ENCODE measurements at regions not wholly inside any gene's neighbourhood (a gene's known extent, or its start where the extent isn't known, plus 50 kb on each side); places are given as distances from the start of the nearest gene placed in this dataset.

DNA sequence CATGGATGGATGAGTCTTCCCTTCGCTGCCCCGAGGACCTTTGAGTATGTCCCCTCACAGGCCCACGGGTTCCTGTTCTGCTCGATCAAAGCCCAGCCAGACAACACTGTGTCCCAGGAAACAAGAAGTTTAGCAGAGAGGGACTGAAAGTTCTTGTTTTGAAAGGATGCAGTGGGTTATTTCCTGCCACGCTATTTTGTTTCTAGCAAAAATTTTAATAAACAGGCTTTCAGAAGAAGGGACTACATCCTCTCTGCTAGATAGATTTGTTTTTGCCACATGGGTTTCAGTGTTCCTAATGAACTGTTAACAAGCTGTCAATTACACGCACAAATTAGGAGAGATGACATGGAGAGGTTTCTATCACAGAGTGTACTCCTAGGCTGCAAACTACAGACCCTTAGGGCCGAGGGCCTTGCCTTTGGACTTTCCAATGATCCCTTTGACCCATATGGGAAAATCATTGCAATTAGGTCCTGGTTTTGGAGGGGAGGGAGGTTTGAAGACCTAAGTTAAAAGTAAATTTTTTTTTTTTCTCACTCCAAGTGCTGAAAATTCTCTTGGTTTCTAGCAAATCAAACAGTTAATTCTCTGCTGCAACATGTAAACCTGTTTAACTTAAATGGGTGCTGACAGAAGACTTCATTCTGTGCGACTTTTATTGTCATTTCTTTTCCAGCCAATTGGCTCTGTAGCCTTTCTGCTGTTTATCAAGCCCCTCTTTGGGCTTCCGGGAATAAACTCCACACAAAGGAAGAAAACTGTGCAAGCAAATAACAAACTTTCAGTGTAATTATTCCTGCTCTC, 81.4 kb downstream of the RCN1 start:
- no peak for TF ChIP-seq CTCF (conservative IDR thresholded peaks at IDR 0.05; ENCODE audit: control insufficient read depth, insufficient read depth, low read depth, low read length)
- no peak for DNase-seq (ENCODE audit: low read depth)
- H3K4me3 ChIP-seq (ENCODE audit: control insufficient read depth, low read depth, low read length) = no peak overlapping the region

DNA sequence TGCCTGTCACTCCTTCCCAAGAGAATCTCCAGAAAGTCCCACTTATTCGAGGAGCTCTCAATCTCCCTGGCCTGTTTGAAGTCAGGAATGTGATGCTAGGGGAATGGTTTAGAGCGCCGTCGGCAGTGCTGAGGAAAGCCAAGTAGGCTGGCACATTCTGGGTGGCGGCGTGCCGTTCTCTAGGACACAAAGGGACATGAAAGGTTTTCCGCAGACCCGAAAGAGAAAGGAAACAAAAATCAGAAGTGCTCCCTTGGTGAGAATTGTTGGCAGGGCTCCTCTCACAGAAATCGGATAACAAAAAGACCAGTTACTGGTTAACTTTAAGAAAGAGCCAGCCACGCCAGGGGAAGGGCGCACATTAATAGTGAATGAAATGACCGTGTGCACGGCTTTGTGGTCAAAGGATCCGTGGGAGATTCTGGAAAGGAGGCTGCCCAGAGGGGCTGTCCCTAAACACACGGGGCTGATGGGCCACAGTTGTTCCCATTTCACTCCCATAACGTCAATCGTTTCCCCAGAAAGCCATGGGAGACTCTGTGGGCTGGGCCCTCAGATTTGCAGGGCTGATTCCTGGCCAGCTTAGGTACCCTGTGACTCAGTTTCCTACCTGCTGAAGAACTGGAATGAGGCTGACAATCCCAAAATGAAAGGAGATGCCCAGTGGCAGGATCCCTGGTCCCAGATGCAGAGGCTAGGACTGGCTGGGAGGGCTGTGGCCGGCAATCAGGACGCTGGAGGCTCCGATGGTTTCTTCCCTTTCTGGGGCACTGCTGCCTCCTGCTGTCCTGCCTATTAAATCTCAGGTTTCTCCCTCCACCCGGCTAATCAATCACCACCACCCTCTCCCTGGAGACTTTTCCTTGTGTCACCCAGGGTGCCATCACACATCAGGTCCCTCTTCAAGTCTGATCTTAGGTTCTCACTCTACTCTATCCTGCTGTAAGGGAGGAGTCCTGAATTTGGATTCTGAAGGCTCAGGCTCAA, 82.3 kb downstream of the RCN1 start:
- peak overlapping the region; percentile 9 for H3K4me3 ChIP-seq (ENCODE audit: control insufficient read depth, low read depth, low read length)
- peak; percentile 68 for DNase-seq (ENCODE audit: low read depth)
- peak; percentile 80 for TF ChIP-seq CTCF (conservative IDR thresholded peaks at IDR 0.05; ENCODE audit: control insufficient read depth, insufficient read depth, low read depth, low read length)

GRCh38 chr11:32173977-32174376, 83.1 kb downstream of the RCN1 start:
- TF ChIP-seq CTCF (conservative IDR thresholded peaks at IDR 0.05; ENCODE audit: control insufficient read depth, insufficient read depth, low read depth, low read length) = no peak
- DNase-seq (ENCODE audit: low read depth) = no peak
- H3K4me3 ChIP-seq (ENCODE audit: control insufficient read depth, low read depth, low read length) = no peak overlapping the region

GRCh38 chr11:32176223-32176934, 85.5 kb downstream of the RCN1 start:
- DNase-seq (ENCODE audit: low read depth) = peak; percentile 81
- no peak overlapping the region for H3K4me3 ChIP-seq (ENCODE audit: control insufficient read depth, low read depth, low read length)
- peak; percentile 93 for TF ChIP-seq CTCF (conservative IDR thresholded peaks at IDR 0.05; ENCODE audit: control insufficient read depth, insufficient read depth, low read depth, low read length)

DNA sequence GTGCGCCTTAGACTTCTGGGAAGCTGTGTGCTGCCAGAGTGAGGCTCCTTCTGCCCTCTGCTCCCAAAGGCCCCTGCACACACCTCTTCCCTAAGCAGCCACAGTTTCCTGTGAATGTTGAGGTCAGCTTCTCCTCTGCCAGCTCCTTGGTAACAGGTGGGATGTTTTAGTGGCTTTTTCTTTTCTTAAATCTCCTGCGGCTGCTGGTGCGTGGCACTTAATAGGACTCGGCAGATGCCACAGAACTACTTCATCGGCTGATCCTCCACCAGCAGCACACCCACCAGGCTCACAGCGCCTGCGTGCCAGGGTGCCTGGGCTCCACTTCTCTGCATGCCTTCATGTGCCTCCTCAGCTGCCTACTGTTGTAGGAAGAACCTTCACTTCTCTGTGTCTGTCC, 87.8 kb downstream of the RCN1 start:
- H3K4me3 ChIP-seq (ENCODE audit: control insufficient read depth, low read depth, low read length) = no peak overlapping the region
- no peak for DNase-seq (ENCODE audit: low read depth)
- no peak for TF ChIP-seq CTCF (conservative IDR thresholded peaks at IDR 0.05; ENCODE audit: control insufficient read depth, insufficient read depth, low read depth, low read length)

GRCh38 chr11:32183512-32183911, 92.6 kb downstream of the RCN1 start:
- no peak for DNase-seq (ENCODE audit: low read depth)
- TF ChIP-seq CTCF (conservative IDR thresholded peaks at IDR 0.05; ENCODE audit: control insufficient read depth, insufficient read depth, low read depth, low read length) = no peak
- H3K4me3 ChIP-seq (ENCODE audit: control insufficient read depth, low read depth, low read length) = no peak overlapping the region
